Bronchial epithelial cell (primary cell): ENCODE measurements at regions not wholly inside any gene's neighbourhood (a gene's known extent, or its start where the extent isn't known, plus 50 kb on each side); places are given as distances from the start of the nearest gene placed in this dataset.
A peak's percentile ranks its signal among the peaks of the same experiment; 100 is the strongest.

Source experiments
- DNase-seq: peaks from one replicate; pipeline ENCODE4 v3.0.0-alpha.2; 2010; ENCODE audit warnings: low read depth
- FAIRE-seq: peaks from 2 replicates; lab custom pipeline; 2011; peaks lifted over from hg19 to GRCh38; lab: Jason Lieb, UNC
- H3K27me3 ChIP-seq: 2 replicates; pipeline ENCODE4 v1.5.1; 2011; ENCODE audit warnings: low read length; ENCODE audit not compliant: control insufficient read depth, insufficient read depth
- H3K36me3 ChIP-seq: 2 replicates; pipeline ENCODE4 v1.5.1; 2011; ENCODE audit warnings: low read length; ENCODE audit not compliant: control insufficient read depth, insufficient read depth
- H3K4me3 ChIP-seq: 2 replicates; pipeline ENCODE4 v1.5.1; 2011; ENCODE audit warnings: mild to moderate bottlenecking, low read depth, low read length, control low read depth
- CTCF ChIP-seq: IDR thresholded peaks from 2 replicates; pipeline ENCODE4 v1.5.1; 2011; ENCODE audit warnings: mild to moderate bottlenecking, moderate library complexity, low read length, control low read depth, inconsistent platforms; ENCODE audit not compliant: insufficient read depth, severe bottlenecking

- Histone ChIP-seq H3K36me3 (no peaks in the 10 kb centered on the region), H3K27me3 (no peaks in the 10 kb centered on the region), H3K4me3 (no peak overlapping the region)
- peak; percentile 63 for TF ChIP-seq CTCF
- FAIRE-seq (no peak), DNase-seq (peak; percentile 65)
Measured at GRCh38 chr4:120977435-120977997, 55.0 kb upstream of the PRDM5 start.

- DNase-seq = no peak
- no peaks in the 10 kb centered on the region for H3K27me3 ChIP-seq
- no peak for FAIRE-seq
- no peaks in the 10 kb centered on the region for H3K36me3 ChIP-seq
- no peak overlapping the region for H3K4me3 ChIP-seq
- no peak for TF ChIP-seq CTCF
Measured at GRCh38 chr4:120973207-120973606, 50.7 kb upstream of the PRDM5 start.
